Stimulated activated CD4-positive, alpha-beta T cell treated with anti-CD3 and anti-CD28 coated beads, Interleukin-4, amount 100 ng/mL, for 4 hours (primary cell): ENCODE measurements at regions not wholly inside any gene's neighbourhood (a gene's known extent, or its start where the extent isn't known, plus 50 kb on each side); places are given as distances from the start of the nearest gene placed in this dataset.

Experiments
- DNase-seq, 2 experiments: peaks; one replicate each; pipeline ENCODE4 v3.0.0-alpha.2; 2020

GRCh38 chr6:30806581-30807183, 62.3 kb upstream of the IER3 start:
- DNase-seq = no peak

- DNase-seq = no peak
These were observed 60.0 kb upstream of the IER3 start for GRCh38 chr6:30804333-30804732.

GRCh38 chr6:30802731-30803130, 58.4 kb upstream of the IER3 start:
- no peak for DNase-seq

- DNase-seq = no peak
These were observed 57.6 kb upstream of the IER3 start for GRCh38 chr6:30801950-30802349.

GRCh38 chr6:30800871-30801270, 56.5 kb upstream of the IER3 start:
- DNase-seq = no peak

- DNase-seq = no peak
These were observed 54.9 kb upstream of the IER3 start for GRCh38 chr6:30799210-30799609.

- no peak for DNase-seq
These were observed 54.1 kb upstream of the IER3 start for GRCh38 chr6:30798494-30798893.

GRCh38 chr6:30795549-30796293, 51.4 kb upstream of the IER3 start:
- DNase-seq = no peak
